ENCODE measurements at regions not wholly inside any gene's neighbourhood (a gene's known extent, or its start where the extent isn't known, plus 50 kb on each side); places are given as distances from the start of the nearest gene placed in this dataset.

- H4K20me1 ChIP-seq (replicated peaks in 1 of 2; ENCODE audit: control insufficient read depth in 1 of 2, insufficient read depth in 2 of 2, low read length in 2 of 2), result peaks cover 0 to 2% of the 10 kb centered on the region in 2 experiments
- H3K23ac ChIP-seq (ENCODE audit: insufficient read length), result no peak overlapping the region
- FAIRE-seq (no peak), DNase-seq (ENCODE audit: low read depth in 1 of 2, low spot score in 2 of 2) (no peak)
- H2BK20ac ChIP-seq (ENCODE audit: low read length), result no peak overlapping the region
- no peaks in the 10 kb centered on the region for H3K79me1 ChIP-seq (ENCODE audit: low read depth, low read length)
- peaks cover 0 to 8% (median 2%) of the 10 kb centered on the region in 4 experiments; a peak in 5 of 7 replicates for H3K4me1 ChIP-seq (replicated peaks in 1 of 4; ENCODE audit: control insufficient read depth in 3 of 4, insufficient read depth in 4 of 4, low read length in 3 of 4)
- 53% methylated on average over 7 of the region's 9 CpGs; no CpG with 5 or more reads in 1 of the 2 experiments for WGBS, 2 experiments (ENCODE audit: extremely low coverage in 1 of 2, insufficient coverage in 1 of 2, insufficient read length in 1 of 2, insufficient replicate concordance in 2 of 2, low coverage in 1 of 2, low lambda C conversion rate in 2 of 2, missing lambda C conversion rate in 1 of 2)
- H3K23me2 ChIP-seq (ENCODE audit: low read depth, low read length), result peaks cover 7% of the 10 kb centered on the region; the same call in 1 of the 2 replicates
- H3K79me2 ChIP-seq (ENCODE audit: control insufficient read depth in 1 of 2, insufficient read depth in 2 of 2, low read length in 2 of 2), result no peaks in the 10 kb centered on the region
- peak overlapping the region in 1 of 4 experiments; percentile 62; a peak in 3 of 8 replicates for H3K4me3 ChIP-seq (ENCODE audit: extremely low read depth in 1 of 4, insufficient read depth in 2 of 4, low read depth in 3 of 4, low read length in 4 of 4)
- no peak overlapping the region for H3K9ac ChIP-seq (replicated peaks in 1 of 4; ENCODE audit: extremely low read depth in 1 of 4, low read depth in 3 of 4, low read length in 3 of 4)
- H2AK5ac ChIP-seq (ENCODE audit: low read depth, low read length), result no peak overlapping the region
- H2BK12ac ChIP-seq (ENCODE audit: low read depth, low read length), result no peak overlapping the region
- H3K14ac ChIP-seq (ENCODE audit: insufficient read length), result no peak overlapping the region
- ChIA-PET POLR2A (ENCODE audit: partially characterized antibody) (interaction anchor here (1.1 kb wide), 1 partner anchor 154 kb away, joined by 3 read pairs; no protein-coding TSS in a partner anchor), CTCF (ENCODE audit: partially characterized antibody) (interaction anchor here (0.6 to 4.4 kb wide), 45 partner anchors 8 to 923 kb away, joined by 3 to 41 read pairs (median 4); no protein-coding TSS in a partner anchor)
- peak overlapping the region; percentile 34 to 86 for H3K4me2 ChIP-seq (ENCODE audit: insufficient read depth in 1 of 2, low read depth in 2 of 2, low read length in 2 of 2)
- no peak overlapping the region for H3K18ac ChIP-seq (ENCODE audit: extremely low read depth, low read length)
- H3K4ac ChIP-seq (replicated peaks; ENCODE audit: insufficient read length, low read depth, low read length), result no peak overlapping the region
- H4K91ac ChIP-seq (replicated peaks; ENCODE audit: insufficient read length, low read length), result no peak overlapping the region
- H4K5ac ChIP-seq (ENCODE audit: insufficient read length, low read depth, low read length), result no peak overlapping the region
- H3K9me3 ChIP-seq (ENCODE audit: insufficient read depth in 2 of 2, low read depth in 1 of 2, low read length in 1 of 2), result peaks cover 0 to 2% of the 10 kb centered on the region in 2 experiments; a peak in 1 of 4 replicates
- H2AFZ ChIP-seq (ENCODE audit: low read length), result no peak overlapping the region
- peak overlapping the region; percentile 11; the same call in 1 of the 2 replicates for H4K8ac ChIP-seq (ENCODE audit: extremely low read depth, insufficient read depth, low read length)
- H3K27me3 ChIP-seq (replicated peaks in 1 of 4; ENCODE audit: control insufficient read depth in 3 of 4, extremely low read depth in 1 of 4, insufficient read depth in 3 of 4, low read length in 3 of 4), result peaks cover 0 to 22% (median 16%) of the 10 kb centered on the region in 4 experiments; a peak in 6 of 7 replicates
- no peak overlapping the region for H2BK5ac ChIP-seq (ENCODE audit: low read depth, low read length)
- no peak overlapping the region for H3K56ac ChIP-seq (replicated peaks; ENCODE audit: insufficient read length, low read depth, low read length)
- peak overlapping the region; percentile 39 for H2BK120ac ChIP-seq (replicated peaks; ENCODE audit: low read depth, low read length)
- no peaks in the 10 kb centered on the region for H3K36me3 ChIP-seq (ENCODE audit: control insufficient read depth in 2 of 4, insufficient read depth in 4 of 4, low read length in 3 of 4)
- H2BK15ac ChIP-seq (ENCODE audit: low read length), result no peak overlapping the region
- no peak overlapping the region for H3K27ac ChIP-seq (ENCODE audit: low read depth, low read length)
- TF ChIP-seq BRCA1 (IDR thresholded peaks at IDR 0.05; ENCODE audit: low read depth, low read length), result no peak
- no peak for TF ChIP-seq GABPA (IDR thresholded peaks at IDR 0.05; ENCODE audit: borderline replicate concordance, insufficient read depth, low read length)
- no peak for TF ChIP-seq TCF12 (IDR thresholded peaks at IDR 0.05; ENCODE audit: low read depth, low read length)
- TF ChIP-seq ATF3 (IDR thresholded peaks at IDR 0.05; ENCODE audit: insufficient read depth, low read depth, low read length), result no peak
- no peak for TF ChIP-seq FOSL1 (IDR thresholded peaks at IDR 0.05; ENCODE audit: insufficient read depth, low read depth, low read length)
- TF ChIP-seq HDAC2 (IDR thresholded peaks at IDR 0.05; ENCODE audit: borderline replicate concordance in 1 of 2, low read depth in 2 of 2, low read length in 2 of 2), result no peak
- no peak for TF ChIP-seq ASH2L (IDR thresholded peaks at IDR 0.05; ENCODE audit: low read length)
- TF ChIP-seq RNF2 (IDR thresholded peaks at IDR 0.05; ENCODE audit: borderline replicate concordance, low read depth, low read length, missing control alignments, poor library complexity, severe bottlenecking), result no peak
- TF ChIP-seq RFX5 (IDR thresholded peaks at IDR 0.05; ENCODE audit: borderline replicate concordance, low read depth, low read length), result no peak
- no peak for TF ChIP-seq SIX5 (IDR thresholded peaks at IDR 0.05; ENCODE audit: low read depth, low read length)
- no peak for TF ChIP-seq CEBPB (IDR thresholded peaks at IDR 0.05; ENCODE audit: low read depth, low read length)
- no peak for TF ChIP-seq POLR2AphosphoS5 (IDR thresholded peaks at IDR 0.05; ENCODE audit: low read depth, low read length)
- no peak for TF ChIP-seq BCL11A (IDR thresholded peaks at IDR 0.05; ENCODE audit: low read depth in 2 of 2, low read length in 2 of 2)
Observed at GRCh38 chr20:59403962-59404314, 103.5 kb downstream of the EDN3 start.
